ENCODE measurements at regions not wholly inside any gene's neighbourhood (a gene's known extent, or its start where the extent isn't known, plus 50 kb on each side); places are given as distances from the start of the nearest gene placed in this dataset.

DNA sequence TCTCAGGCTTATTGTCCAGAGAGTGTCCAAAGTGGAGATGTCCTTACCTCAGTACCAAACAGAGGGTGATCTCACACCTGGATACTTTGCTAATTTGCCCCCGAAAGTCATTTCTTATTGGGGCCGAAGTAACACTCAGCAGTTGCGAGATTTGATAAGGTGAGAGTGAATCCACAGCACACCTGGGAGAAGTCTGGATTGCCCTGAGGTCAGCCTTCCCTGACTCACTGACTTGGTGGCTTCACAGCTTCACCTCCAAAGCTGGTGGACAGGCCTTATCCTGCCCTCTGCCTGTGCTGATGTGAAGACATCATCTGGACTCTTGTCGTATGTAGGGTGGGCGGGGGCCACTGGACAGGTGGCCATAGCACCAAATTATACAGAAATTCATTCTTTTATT lies 101.9 kb upstream of the ARMC2 start:
- no peak for TF ChIP-seq CTCF (IDR thresholded peaks at IDR 0.05; ENCODE audit: low read depth, low read length)
- H3K4me3 ChIP-seq (ENCODE audit: low read depth, low read length), result no peak overlapping the region

DNA sequence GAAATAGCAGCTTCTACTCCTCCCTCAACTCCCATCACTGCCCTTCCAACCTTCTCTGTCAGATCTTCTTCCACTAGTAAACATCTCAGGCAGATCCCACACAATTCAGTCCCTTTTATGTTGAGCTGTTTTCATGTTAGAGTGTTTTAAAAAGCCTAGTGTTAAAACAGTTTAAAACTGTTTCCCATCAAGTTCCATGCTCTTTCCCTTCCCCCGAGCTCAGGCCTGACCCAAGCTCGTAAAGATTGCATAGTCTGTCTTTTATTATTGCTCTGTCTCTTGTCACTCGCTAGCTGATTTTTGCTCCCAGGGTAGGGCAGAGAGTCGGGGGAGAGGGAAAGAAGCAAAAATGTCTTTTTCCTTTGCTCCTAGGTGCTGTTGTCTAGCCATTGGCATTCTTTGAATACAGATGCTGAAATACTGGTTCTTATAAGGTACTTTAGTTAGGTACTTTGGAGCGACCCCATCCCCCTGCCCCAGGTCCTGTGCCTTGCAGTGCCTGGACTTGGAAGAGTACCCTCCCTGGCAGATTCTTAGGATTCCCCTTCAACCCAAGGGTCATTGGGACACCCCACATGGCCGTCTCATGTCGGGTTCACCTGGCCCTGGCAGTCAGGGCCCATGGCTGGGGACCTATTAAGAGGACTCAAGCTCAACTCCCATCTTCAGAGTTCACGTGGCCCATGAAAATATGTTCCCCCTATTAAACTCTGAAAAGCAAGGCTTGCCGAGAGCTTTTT lies 101.2 kb upstream of the ARMC2 start:
- TF ChIP-seq CTCF (IDR thresholded peaks at IDR 0.05; ENCODE audit: low read depth, low read length), result no peak
- no peak overlapping the region for H3K4me3 ChIP-seq (ENCODE audit: low read depth, low read length)

- TF ChIP-seq CTCF (IDR thresholded peaks at IDR 0.05; ENCODE audit: low read depth, low read length), result no peak
- no peak overlapping the region for H3K4me3 ChIP-seq (ENCODE audit: low read depth, low read length)
Measured at GRCh38 chr6:108748055-108748454, 100.2 kb upstream of the ARMC2 start.

DNA sequence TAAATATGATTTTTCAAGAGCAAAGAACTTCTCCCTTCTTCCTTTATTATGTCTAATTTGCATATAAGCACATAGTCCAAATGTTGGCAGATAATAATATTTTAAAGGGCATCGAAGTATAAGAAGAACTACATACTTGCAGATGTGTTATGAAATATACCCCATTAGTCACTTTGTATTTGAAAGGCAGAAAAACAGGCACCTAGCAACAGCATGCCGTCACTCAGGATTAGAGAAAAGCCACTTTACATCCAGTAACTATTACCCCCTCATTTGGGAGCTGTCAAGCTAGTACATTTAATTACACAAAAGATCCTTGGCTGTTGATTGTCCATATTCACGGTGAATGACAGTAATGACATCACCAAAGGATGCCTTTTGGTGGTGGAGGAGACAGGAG lies 99.3 kb upstream of the ARMC2 start:
- TF ChIP-seq CTCF (IDR thresholded peaks at IDR 0.05; ENCODE audit: low read depth, low read length), result no peak
- no peak overlapping the region for H3K4me3 ChIP-seq (ENCODE audit: low read depth, low read length)

DNA sequence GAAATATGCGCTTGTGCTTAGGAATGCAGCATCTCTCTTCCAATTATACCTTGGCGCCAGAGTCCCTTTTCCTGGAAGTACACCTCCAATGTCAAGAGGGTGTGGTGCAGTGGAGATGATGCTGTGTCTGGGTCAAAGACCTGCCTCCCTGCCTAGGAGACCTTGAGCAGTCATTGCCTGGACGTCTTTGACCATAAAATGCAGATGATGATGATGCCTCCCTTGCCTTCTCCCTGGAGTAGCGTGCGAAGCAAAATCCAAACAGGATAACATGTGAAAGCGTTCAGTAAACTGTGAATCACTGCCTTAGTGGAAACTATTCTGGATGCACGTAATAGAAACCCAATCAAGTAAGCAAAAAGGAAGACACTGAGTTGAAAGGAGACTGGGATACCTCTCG lies 97.4 kb upstream of the ARMC2 start:
- TF ChIP-seq CTCF (IDR thresholded peaks at IDR 0.05; ENCODE audit: low read depth, low read length), result no peak
- no peak overlapping the region for H3K4me3 ChIP-seq (ENCODE audit: low read depth, low read length)

DNA sequence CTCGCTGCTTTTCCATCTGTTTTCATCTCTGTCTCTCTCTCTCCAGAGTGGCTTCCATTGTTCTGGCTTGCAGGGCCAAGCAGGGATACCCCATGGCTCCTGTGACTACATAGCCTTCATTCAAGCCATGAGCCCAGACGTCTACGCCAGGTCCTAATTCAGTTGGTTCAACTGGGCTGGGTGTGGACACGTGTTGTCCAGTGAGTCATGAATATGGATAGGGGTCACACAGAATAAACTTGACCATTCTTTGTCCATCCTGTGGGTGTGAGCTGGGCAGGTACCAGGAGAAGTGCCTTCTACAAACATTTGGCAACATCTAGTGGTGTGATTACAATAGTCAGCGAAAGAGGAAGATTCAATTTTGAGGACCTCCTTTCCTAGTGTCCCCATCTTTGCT lies 96.9 kb upstream of the ARMC2 start:
- no peak for TF ChIP-seq CTCF (IDR thresholded peaks at IDR 0.05; ENCODE audit: low read depth, low read length)
- no peak overlapping the region for H3K4me3 ChIP-seq (ENCODE audit: low read depth, low read length)

DNA sequence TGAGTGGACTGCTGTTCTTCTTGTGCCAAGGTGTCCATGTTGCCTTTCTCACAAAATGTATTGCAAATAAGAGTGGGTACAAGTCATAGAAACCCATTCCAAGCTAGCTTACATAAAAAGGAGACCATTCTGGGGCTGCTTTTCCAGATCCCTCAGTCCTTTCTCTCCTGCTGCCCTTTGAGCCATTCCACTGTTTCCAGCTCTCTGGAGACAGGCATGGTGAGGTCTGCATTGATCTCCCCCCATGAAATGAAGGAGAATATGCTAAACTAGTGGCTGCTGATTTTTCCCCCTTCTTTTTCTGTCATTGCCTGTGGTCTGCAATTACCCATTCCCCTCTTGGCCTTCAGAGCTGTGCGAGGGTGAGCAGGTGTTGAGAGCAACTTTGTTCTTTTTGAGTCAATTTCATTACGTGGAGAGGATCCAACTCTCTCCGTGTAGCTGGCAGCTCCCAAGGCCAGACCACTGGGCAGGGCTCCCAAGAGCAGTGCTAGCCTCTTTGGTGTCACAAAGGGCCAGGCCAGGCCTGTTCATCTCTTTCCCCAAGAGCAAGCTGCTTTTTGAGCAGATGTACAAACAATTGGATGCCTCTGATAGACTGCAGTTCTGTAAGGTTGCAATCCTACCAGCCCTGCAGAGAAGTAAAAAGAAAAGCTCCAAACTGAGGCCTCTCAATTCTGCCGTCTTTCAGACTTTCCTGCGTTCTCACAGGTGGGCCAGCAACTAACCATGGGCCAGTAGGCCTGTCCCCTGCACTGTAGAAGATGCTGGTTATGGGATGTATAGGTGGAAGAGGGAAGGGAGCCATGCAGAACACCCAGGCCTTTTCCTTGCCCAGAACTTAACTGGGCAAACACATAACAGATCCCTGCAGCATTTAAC lies 96.1 kb upstream of the ARMC2 start:
- no peak overlapping the region for H3K4me3 ChIP-seq (ENCODE audit: low read depth, low read length)
- TF ChIP-seq CTCF (IDR thresholded peaks at IDR 0.05; ENCODE audit: low read depth, low read length), result no peak

All from WI38 (cell line).